Keratinocyte (primary cell): ENCODE measurements at regions not wholly inside any gene's neighbourhood (a gene's known extent, or its start where the extent isn't known, plus 50 kb on each side); places are given as distances from the start of the nearest gene placed in this dataset.

Experiments
- DNase-seq: peaks from one replicate; pipeline ENCODE4 v3.0.0-alpha.2; 2011; ENCODE audit warnings: low read depth, missing footprints, low spot score
- FAIRE-seq: peaks from 2 replicates; lab custom pipeline; 2011; peaks lifted over from hg19 to GRCh38; lab: Jason Lieb, UNC
- H2AFZ ChIP-seq: 2 replicates; pipeline ENCODE4 v1.6.0; 2012; ENCODE audit warnings: low read length, control low read depth, inconsistent platforms; ENCODE audit not compliant: control insufficient read depth
- H3K27ac ChIP-seq: 2 replicates; pipeline ENCODE4 v1.5.1; 2011; ENCODE audit warnings: low read length; ENCODE audit not compliant: control insufficient read depth, insufficient read depth
- H3K27me3 ChIP-seq: 3 replicates; pipeline ENCODE4 v1.6.0; 2011; ENCODE audit warnings: low read length; ENCODE audit not compliant: control insufficient read depth, insufficient read depth; ENCODE audit errors: extremely low read depth
- H3K36me3 ChIP-seq, 2 experiments: 2 replicates in 1 of 2; 3 replicates in 1 of 2; pipeline ENCODE4 v1.5.1; 2011; ENCODE audit warnings: low read length in 2 of 2, mild to moderate bottlenecking in 1 of 2; ENCODE audit not compliant: control insufficient read depth in 2 of 2, insufficient read depth in 2 of 2; ENCODE audit errors: extremely low read depth in 1 of 2
- H3K4me1 ChIP-seq: 3 replicates; pipeline ENCODE4 v1.5.1; 2011; ENCODE audit warnings: low read length; ENCODE audit not compliant: control insufficient read depth, insufficient read depth; ENCODE audit errors: extremely low read depth
- H3K4me2 ChIP-seq: 3 replicates; pipeline ENCODE4 v1.6.0; 2011; ENCODE audit warnings: low read depth, low read length; ENCODE audit not compliant: control insufficient read depth, insufficient read depth; ENCODE audit errors: extremely low read depth
- H3K4me3 ChIP-seq, 3 experiments: fragments of 200-600 bp in 1 of 3; sonication (generic) in 1 of 3; 2 replicates in 2 of 3; 3 replicates in 1 of 3; pipeline ENCODE4 v1.5.1; 2011 to 2016; ENCODE audit warnings: low read length in 3 of 3, mild to moderate bottlenecking in 3 of 3, control low read depth in 2 of 3, inconsistent platforms in 1 of 3, low read depth in 1 of 3, mixed read lengths in 1 of 3, mixed run types in 1 of 3, moderate library complexity in 1 of 3; ENCODE audit not compliant: control insufficient read depth in 2 of 3, insufficient read depth in 2 of 3; ENCODE audit errors: extremely low read depth in 1 of 3
- H3K79me2 ChIP-seq: 2 replicates; pipeline ENCODE4 v1.6.0; 2012; ENCODE audit warnings: low read length; ENCODE audit not compliant: control insufficient read depth, insufficient read depth
- H3K9ac ChIP-seq: 3 replicates; pipeline ENCODE4 v1.6.0; 2011; ENCODE audit warnings: low read length; ENCODE audit not compliant: control insufficient read depth, insufficient read depth; ENCODE audit errors: extremely low read depth
- H3K9me1 ChIP-seq: 3 replicates; pipeline ENCODE4 v1.6.0; 2011; ENCODE audit warnings: low read length; ENCODE audit not compliant: control insufficient read depth, insufficient read depth; ENCODE audit errors: extremely low read depth
- H3K9me3 ChIP-seq: 2 replicates; pipeline ENCODE4 v1.5.1; 2012; ENCODE audit warnings: low read depth, low read length; ENCODE audit not compliant: control insufficient read depth
- H4K20me1 ChIP-seq: 3 replicates; pipeline ENCODE4 v1.6.0; 2011; ENCODE audit warnings: low read length; ENCODE audit not compliant: control insufficient read depth, insufficient read depth; ENCODE audit errors: extremely low read depth
- EZH2 ChIP-seq: IDR thresholded peaks from one replicate; pipeline ENCODE4 v1.6.1; 2012; ENCODE audit warnings: inconsistent platforms, mild to moderate bottlenecking, low read length, moderate library complexity
- dilution Hi-C: fragments of 300-500 bp; cut with MboI; formaldehyde crosslinking; loops from one replicate; pipeline ENCODE4 v1.7.0; 2020; ENCODE audit warnings: low sequenced_read_pairs; ENCODE audit not compliant: extremely low pct_ligation_motif_present
- TF ChIP-seq, protein P1 (sequence below), 3 experiments: IDR thresholded peaks in 1 of 3; conservative IDR thresholded peaks in 1 of 3; optimal IDR thresholded peaks in 1 of 3; 2 replicates in 2 of 3; 3 replicates in 1 of 3; pipeline versions ENCODE3 to v1.5.1; 2011; ENCODE audit warnings: low read length in 3 of 3, mild to moderate bottlenecking in 3 of 3, moderate library complexity in 2 of 3, control low read depth in 1 of 3, inconsistent platforms in 1 of 3; ENCODE audit not compliant: insufficient read depth in 2 of 3; ENCODE audit errors: extremely low read depth in 1 of 3

DNA sequence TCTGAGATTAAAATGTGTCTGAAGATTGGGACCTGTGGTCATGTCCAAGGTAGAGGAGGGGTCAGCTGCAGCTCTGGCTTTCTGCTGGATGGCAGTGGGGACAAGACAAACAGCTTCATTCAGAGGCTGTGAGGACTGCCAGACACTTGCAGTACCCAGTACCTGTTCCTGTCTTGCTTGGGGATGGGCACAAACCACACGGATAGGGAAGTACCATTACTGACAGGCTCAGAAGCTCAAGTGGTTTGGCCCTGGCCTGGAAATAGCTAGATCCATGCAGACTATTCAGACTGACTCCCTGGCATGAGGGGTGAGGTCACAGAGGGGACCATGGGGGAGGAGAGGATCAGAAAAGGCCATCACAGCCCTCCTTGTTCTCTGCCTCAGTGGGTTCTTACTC, 56.0 kb upstream of the COMTD1 start:
- dilution Hi-C loops: no loop called here
- Histone ChIP-seq H3K9ac (no peak overlapping the region), H3K4me2 (no peak overlapping the region), H3K27me3 (peaks cover 6% of the 10 kb centered on the region), H3K36me3 (no peaks in the 10 kb centered on the region), H3K4me3 (no peak overlapping the region), H3K79me2 (no peaks in the 10 kb centered on the region), H2AFZ (no peak overlapping the region), H3K27ac (no peak overlapping the region), H4K20me1 (no peaks in the 10 kb centered on the region), H3K9me3 (no peaks in the 10 kb centered on the region), H3K4me1 (peaks cover 18% of the 10 kb centered on the region), H3K9me1 (no peaks in the 10 kb centered on the region)
- DNase-seq (no peak), FAIRE-seq (no peak)
- TF ChIP-seq, protein P1, sequence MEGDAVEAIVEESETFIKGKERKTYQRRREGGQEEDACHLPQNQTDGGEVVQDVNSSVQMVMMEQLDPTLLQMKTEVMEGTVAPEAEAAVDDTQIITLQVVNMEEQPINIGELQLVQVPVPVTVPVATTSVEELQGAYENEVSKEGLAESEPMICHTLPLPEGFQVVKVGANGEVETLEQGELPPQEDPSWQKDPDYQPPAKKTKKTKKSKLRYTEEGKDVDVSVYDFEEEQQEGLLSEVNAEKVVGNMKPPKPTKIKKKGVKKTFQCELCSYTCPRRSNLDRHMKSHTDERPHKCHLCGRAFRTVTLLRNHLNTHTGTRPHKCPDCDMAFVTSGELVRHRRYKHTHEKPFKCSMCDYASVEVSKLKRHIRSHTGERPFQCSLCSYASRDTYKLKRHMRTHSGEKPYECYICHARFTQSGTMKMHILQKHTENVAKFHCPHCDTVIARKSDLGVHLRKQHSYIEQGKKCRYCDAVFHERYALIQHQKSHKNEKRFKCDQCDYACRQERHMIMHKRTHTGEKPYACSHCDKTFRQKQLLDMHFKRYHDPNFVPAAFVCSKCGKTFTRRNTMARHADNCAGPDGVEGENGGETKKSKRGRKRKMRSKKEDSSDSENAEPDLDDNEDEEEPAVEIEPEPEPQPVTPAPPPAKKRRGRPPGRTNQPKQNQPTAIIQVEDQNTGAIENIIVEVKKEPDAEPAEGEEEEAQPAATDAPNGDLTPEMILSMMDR (optimal IDR thresholded peaks at IDR 0.05 in 1 of 3, IDR thresholded peaks at IDR 0.05 in 1 of 3, conservative IDR thresholded peaks at IDR 0.05 in 1 of 3; ENCODE audit: extremely low read depth in 1 of 3, insufficient read depth in 2 of 3, low read length in 3 of 3): no peak
- no peak for TF ChIP-seq EZH2

DNA sequence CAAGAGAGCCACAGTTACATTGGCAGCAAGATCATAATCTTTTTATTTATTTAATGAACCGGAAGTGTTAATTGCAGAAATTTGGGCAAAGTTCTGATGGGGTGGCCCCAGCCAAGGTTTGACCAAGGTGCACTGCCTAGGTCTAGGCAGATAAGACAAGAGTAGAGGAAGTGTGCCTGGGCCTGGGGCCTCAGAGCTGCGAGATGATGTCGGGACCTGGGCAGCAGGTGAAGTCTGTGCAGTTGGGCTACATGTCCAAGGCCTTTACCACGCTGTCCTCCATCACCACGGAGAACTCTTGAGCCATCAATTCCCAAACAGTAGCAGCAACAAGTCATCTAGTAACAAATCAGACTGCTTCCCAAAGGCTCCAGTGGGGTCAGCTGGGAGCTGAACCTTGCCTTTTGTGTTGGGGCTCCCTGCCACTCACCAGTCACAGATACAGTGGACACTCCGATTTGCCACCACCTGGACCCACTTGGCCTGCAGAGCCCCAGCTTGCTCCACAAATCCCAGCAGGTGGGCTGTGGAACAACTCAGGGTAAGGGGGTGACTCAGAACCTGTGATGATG, 52.5 kb upstream of the COMTD1 start:
- Histone ChIP-seq H3K79me2 (no peaks in the 10 kb centered on the region), H3K9me3 (no peaks in the 10 kb centered on the region), H3K27me3 (peaks cover 7% of the 10 kb centered on the region), H3K4me1 (peaks cover 5% of the 10 kb centered on the region), H3K9me1 (no peaks in the 10 kb centered on the region), H3K27ac (no peak overlapping the region), H3K36me3 (no peaks in the 10 kb centered on the region), H3K4me3 (no peak overlapping the region), H3K4me2 (no peak overlapping the region), H3K9ac (no peak overlapping the region), H2AFZ (no peak overlapping the region), H4K20me1 (no peaks in the 10 kb centered on the region)
- TF ChIP-seq EZH2: no peak
- TF ChIP-seq, protein P1 (optimal IDR thresholded peaks at IDR 0.05 in 1 of 3, IDR thresholded peaks at IDR 0.05 in 1 of 3, conservative IDR thresholded peaks at IDR 0.05 in 1 of 3; ENCODE audit: extremely low read depth in 1 of 3, insufficient read depth in 2 of 3, low read length in 3 of 3): no peak
- FAIRE-seq (no peak), DNase-seq (no peak)
- dilution Hi-C loops: no loop called here
